Skeletal muscle satellite cell (primary cell): ENCODE measurements at regions not wholly inside any gene's neighbourhood (a gene's known extent, or its start where the extent isn't known, plus 50 kb on each side); places are given as distances from the start of the nearest gene placed in this dataset.

Experiments
- H3K27me3 ChIP-seq: 2 replicates; pipeline ENCODE4 v1.7.0; 2013; ENCODE audit warnings: low read length; ENCODE audit not compliant: control insufficient read depth, insufficient read depth
- H3K36me3 ChIP-seq: 2 replicates; pipeline ENCODE4 v1.7.0; 2013; ENCODE audit warnings: mild to moderate bottlenecking, control low read depth, low read length; ENCODE audit not compliant: insufficient read depth
- H3K4me1 ChIP-seq: 2 replicates; pipeline ENCODE4 v1.7.0; 2013; ENCODE audit warnings: low read length; ENCODE audit not compliant: control insufficient read depth, insufficient read depth
- H3K4me2 ChIP-seq: 2 replicates; pipeline ENCODE4 v1.7.0; 2013; ENCODE audit warnings: mild to moderate bottlenecking, low read length
- H3K4me3 ChIP-seq: 2 replicates; pipeline ENCODE4 v1.7.0; 2013; ENCODE audit warnings: low read length
- H3K9ac ChIP-seq: 2 replicates; pipeline ENCODE4 v1.7.0; 2013; ENCODE audit warnings: mild to moderate bottlenecking, low read depth, low read length, moderate library complexity
- H3K9me3 ChIP-seq: replicated peaks from 2 replicates; pipeline ENCODE4 v1.7.0; 2013; ENCODE audit warnings: mild to moderate bottlenecking, control low read depth, low read length

DNA sequence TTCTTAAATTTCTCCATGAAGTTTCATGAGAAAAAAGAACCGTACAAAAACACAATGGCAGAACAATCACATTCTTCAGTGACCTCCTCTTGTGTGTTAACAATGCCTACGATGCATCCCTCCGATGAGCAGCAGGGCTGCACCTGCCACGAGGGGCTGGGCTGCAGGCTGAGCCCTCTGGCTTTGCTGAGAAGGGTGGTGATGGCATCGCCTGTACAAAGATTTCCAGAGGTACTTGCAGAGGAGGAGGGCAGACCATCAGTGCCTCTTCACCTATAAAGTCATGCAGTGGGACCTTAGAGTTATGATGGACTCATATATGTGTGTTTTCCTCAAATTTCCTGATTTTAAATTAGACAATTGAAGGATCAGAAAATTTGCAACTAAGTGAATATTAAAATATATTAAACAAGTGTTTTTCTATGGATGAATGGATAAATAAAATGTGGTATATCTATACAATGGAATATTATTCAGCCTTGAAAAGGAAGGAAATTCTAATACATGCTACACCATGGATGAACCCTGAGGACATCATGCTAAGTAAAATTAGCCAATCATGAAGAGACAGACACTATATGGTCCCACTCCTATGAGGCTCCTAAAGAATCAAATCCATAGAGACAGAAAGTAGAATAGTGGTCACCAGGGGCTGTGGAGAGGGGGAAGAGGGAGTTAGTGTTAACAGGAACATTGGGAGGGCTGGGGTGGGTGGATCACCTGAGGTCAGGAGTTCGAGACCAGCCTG lies 489.3 kb downstream of the SIPA1L2 start:
- H3K36me3 ChIP-seq: no peaks in the 10 kb centered on the region
- no peak overlapping the region for H3K4me3 ChIP-seq
- no peak overlapping the region for H3K9ac ChIP-seq
- H3K4me2 ChIP-seq: no peak overlapping the region
- no peaks in the 10 kb centered on the region for H3K9me3 ChIP-seq
- H3K27me3 ChIP-seq: no peaks in the 10 kb centered on the region
- peaks cover 24% of the 10 kb centered on the region for H3K4me1 ChIP-seq

DNA sequence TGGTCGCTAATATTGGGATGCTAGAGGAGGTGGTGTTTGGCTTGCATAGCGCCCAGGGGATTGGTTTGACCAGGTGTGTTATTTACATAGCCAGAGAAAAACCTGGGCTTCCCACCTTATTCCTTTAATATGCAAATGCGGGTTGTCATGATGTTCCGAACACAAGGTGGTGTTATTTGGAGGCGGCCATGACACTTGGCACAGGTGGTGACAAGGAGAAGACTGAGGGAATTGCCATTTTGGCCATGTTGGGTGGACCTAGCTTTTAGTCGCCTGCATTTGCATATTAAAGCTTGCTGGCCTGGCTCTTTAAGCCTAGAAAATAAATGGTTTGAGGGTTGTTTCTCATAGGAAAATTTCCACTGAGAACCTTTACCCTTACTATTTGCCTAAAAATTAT lies 490.5 kb downstream of the SIPA1L2 start:
- Histone ChIP-seq H3K27me3 (no peaks in the 10 kb centered on the region), H3K4me3 (no peak overlapping the region), H3K36me3 (no peaks in the 10 kb centered on the region), H3K9me3 (no peaks in the 10 kb centered on the region), H3K9ac (no peak overlapping the region), H3K4me1 (peaks cover 24% of the 10 kb centered on the region), H3K4me2 (no peak overlapping the region)

DNA sequence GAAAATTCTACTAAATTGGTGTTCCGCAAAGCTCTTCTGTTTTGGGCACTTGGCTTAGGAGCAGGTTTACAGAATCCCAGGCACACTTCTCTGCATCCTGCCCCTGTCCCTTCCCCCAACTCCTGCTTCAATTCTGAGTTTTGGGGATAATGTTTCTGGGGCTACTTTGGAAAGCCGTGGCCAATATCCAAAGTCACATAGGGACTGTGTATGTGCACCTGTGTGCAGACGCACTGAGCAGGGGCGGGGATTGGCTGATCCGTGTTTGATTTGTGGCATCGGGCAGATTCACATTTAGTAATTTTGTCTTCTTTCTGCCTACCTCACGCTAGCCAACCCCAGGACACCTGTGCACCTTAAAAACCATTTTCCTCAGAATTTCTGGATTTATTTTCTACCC lies 491.9 kb downstream of the SIPA1L2 start:
- Histone ChIP-seq H3K4me3 (no peak overlapping the region), H3K27me3 (no peaks in the 10 kb centered on the region), H3K36me3 (no peaks in the 10 kb centered on the region), H3K4me1 (peaks cover 17% of the 10 kb centered on the region), H3K9me3 (no peaks in the 10 kb centered on the region), H3K4me2 (no peak overlapping the region), H3K9ac (no peak overlapping the region)

DNA sequence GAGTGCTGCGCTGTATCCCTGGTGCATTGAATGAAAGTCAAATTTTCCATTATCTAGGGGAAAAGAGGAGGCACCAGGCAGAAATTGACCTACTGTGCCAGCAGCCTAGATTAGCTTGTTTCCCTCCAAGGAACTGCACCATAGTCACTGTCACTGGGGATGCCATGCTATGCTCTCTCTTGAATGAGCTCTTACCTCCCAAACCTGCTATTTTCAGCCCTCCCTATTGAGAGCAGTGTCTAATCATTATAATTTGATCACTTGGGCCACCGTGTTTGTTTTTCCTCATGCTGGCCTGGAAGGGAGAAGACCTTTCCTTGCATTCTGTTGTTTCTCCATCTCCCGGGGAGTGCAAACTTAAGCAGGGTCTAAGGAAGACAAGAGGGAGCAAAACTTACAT lies 492.9 kb downstream of the SIPA1L2 start:
- no peaks in the 10 kb centered on the region for H3K9me3 ChIP-seq
- H3K4me3 ChIP-seq: no peak overlapping the region
- H3K9ac ChIP-seq: no peak overlapping the region
- H3K4me2 ChIP-seq: no peak overlapping the region
- H3K27me3 ChIP-seq: no peaks in the 10 kb centered on the region
- H3K36me3 ChIP-seq: no peaks in the 10 kb centered on the region
- peaks cover 8% of the 10 kb centered on the region for H3K4me1 ChIP-seq

DNA sequence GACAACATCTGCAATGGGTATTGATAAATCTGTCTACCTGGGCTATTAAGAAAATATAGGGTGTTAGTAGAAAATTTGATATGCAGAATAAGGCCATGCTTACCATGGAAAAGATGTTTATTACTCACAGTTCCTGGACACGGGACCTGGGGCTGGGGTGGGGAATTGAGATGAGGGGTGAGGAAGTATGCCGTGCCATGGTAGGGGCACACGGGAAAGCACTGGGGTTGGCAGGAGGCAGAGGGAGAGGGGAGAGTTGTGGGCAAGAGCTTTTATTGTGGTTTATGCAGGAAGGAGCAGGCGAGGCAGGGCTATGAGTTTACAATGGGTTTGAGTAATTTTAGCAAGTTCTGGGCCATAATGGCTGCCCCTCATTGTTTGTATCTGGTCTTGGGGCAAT lies 493.8 kb downstream of the SIPA1L2 start:
- Histone ChIP-seq H3K27me3 (no peaks in the 10 kb centered on the region), H3K4me2 (no peak overlapping the region), H3K4me1 (no peaks in the 10 kb centered on the region), H3K9ac (no peak overlapping the region), H3K4me3 (no peak overlapping the region), H3K36me3 (no peaks in the 10 kb centered on the region), H3K9me3 (peaks cover under 1% of the 10 kb centered on the region)

DNA sequence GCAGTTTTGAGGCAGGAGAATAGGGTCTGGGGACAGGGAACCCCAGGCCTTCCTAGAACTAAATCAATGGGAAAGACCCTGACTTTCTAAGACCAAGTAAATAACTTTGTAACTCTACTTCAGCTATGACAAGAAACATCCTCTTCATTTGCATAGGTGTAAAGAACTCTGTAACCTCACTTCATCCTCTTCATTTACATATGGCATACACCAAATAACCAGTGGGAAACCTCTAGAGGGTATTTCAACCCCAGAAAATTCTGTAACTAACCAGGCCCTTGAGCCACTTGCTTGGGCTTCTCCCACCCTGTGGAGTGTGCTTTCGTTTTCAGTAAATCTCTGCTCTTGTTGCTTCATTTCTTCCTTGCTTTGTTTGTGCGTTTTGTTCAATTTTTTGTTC lies 495.6 kb downstream of the SIPA1L2 start:
- no peak overlapping the region for H3K4me2 ChIP-seq
- no peak overlapping the region for H3K4me3 ChIP-seq
- H3K9ac ChIP-seq: no peak overlapping the region
- H3K4me1 ChIP-seq: no peaks in the 10 kb centered on the region
- peaks cover 4% of the 10 kb centered on the region for H3K9me3 ChIP-seq
- H3K36me3 ChIP-seq: no peaks in the 10 kb centered on the region
- H3K27me3 ChIP-seq: no peaks in the 10 kb centered on the region

DNA sequence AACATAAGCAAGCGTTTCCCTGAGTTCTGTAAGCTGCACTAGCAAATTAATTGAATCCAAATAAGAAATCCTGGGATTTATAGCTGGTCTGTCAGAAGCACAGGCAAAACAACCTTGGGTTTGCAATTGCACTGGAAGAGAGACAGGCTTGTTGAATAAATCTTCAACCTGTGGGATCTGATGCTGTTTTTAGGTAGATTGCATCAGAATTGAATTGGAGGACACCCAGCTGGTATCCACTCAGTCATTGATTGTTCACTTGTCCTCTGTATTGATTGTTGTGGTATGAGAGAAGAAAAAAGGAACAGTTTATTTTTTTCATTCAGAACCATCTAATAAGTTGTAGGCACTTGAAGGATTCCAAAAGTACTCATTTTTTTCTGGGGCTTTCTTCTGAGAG lies 497.4 kb downstream of the SIPA1L2 start:
- Histone ChIP-seq H3K27me3 (no peaks in the 10 kb centered on the region), H3K4me3 (no peak overlapping the region), H3K9me3 (peaks cover 4% of the 10 kb centered on the region), H3K36me3 (no peaks in the 10 kb centered on the region), H3K4me2 (no peak overlapping the region), H3K9ac (no peak overlapping the region), H3K4me1 (peaks cover 5% of the 10 kb centered on the region)

DNA sequence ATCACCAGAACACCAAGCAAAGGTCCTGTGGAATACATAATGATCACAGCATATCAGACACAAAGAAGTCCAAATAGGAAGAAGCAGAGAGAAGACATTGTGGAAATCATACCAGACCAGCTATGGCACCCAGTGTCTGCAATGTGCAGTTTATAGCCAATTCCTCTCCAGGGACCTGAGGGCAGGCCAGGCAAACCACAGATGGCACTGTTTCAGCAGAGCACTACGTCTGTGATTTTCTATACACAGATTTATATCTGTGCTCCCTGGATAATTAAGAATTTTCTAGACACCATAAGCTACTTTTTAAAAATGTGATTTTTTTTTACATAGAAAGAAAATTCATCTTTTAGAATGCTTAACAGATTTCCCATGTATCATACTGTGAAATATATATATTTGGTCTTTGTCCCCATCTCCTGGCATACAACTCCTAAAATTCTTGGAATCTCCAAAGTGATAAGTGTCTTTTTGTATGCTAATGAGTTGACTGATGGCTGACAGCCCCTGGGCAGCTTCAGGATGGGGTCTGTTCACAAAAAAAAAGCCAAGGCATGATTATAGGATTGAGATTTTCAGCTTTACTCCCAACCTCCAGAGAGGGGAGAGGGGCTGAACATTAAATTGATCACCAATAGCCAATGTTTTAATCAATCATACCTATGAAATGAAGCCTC lies 498.1 kb downstream of the SIPA1L2 start:
- Histone ChIP-seq H3K27me3 (no peaks in the 10 kb centered on the region), H3K4me1 (peaks cover 11% of the 10 kb centered on the region), H3K36me3 (no peaks in the 10 kb centered on the region), H3K4me3 (no peak overlapping the region), H3K9me3 (peaks cover 4% of the 10 kb centered on the region), H3K9ac (no peak overlapping the region), H3K4me2 (no peak overlapping the region)

DNA sequence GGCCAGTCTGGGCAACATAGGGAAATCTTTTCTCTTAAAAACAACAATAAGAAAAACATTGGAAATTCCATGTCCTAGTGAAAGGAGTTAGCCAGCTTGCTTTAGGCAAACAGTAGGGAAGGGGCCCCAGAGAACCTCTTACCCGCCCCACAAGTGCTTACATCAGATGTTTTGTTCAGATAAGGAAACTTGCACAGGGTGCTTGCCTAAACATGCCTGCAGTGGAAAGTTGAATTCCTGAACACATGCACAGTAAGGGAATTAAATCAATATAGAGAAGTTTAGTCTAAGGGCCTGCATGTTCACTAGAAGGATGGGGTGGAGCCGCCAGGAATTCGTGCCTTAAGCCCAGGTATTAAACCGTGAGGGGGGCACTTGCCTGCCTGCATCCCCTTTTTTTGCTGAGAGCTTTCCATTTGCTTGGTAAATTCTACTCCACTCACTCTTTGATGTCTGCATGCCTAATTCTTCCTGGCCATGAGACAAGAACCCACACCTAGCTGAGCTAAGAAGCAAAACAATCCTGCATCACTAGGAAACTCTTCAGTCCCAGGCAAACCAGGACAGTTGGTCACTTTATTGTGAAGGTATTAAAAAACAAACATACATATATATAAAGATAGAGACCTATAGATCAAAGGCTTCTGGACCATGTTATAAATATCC lies 499.0 kb downstream of the SIPA1L2 start:
- Histone ChIP-seq H3K9ac (no peak overlapping the region), H3K4me2 (no peak overlapping the region), H3K9me3 (peaks cover 4% of the 10 kb centered on the region), H3K36me3 (no peaks in the 10 kb centered on the region), H3K4me1 (peaks cover 14% of the 10 kb centered on the region), H3K4me3 (no peak overlapping the region), H3K27me3 (no peaks in the 10 kb centered on the region)

DNA sequence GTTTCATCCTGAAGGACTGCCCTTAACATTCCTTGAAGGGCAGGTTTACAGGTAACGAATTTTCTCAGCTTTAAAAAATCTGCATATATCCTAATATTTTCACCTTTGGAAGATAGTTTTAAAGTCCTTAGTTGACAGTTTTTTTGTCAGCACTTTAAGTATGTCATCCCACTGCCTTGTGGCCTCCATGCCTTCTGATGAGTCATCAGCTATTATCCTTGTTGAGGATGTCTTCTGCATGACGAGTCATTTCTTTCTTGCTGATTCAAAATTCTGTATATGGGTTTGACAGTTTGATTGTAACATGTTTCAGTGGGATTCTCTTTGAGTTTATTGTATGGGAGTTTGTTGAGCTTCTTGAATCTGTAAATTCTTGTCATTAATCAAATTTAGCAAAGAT lies 500.6 kb downstream of the DISC1 start:
- no peak overlapping the region for H3K4me3 ChIP-seq
- H3K9ac ChIP-seq: no peak overlapping the region
- H3K9me3 ChIP-seq: peaks cover 4% of the 10 kb centered on the region
- no peaks in the 10 kb centered on the region for H3K27me3 ChIP-seq
- peaks cover 24% of the 10 kb centered on the region for H3K4me1 ChIP-seq
- H3K36me3 ChIP-seq: no peaks in the 10 kb centered on the region
- H3K4me2 ChIP-seq: no peak overlapping the region

DNA sequence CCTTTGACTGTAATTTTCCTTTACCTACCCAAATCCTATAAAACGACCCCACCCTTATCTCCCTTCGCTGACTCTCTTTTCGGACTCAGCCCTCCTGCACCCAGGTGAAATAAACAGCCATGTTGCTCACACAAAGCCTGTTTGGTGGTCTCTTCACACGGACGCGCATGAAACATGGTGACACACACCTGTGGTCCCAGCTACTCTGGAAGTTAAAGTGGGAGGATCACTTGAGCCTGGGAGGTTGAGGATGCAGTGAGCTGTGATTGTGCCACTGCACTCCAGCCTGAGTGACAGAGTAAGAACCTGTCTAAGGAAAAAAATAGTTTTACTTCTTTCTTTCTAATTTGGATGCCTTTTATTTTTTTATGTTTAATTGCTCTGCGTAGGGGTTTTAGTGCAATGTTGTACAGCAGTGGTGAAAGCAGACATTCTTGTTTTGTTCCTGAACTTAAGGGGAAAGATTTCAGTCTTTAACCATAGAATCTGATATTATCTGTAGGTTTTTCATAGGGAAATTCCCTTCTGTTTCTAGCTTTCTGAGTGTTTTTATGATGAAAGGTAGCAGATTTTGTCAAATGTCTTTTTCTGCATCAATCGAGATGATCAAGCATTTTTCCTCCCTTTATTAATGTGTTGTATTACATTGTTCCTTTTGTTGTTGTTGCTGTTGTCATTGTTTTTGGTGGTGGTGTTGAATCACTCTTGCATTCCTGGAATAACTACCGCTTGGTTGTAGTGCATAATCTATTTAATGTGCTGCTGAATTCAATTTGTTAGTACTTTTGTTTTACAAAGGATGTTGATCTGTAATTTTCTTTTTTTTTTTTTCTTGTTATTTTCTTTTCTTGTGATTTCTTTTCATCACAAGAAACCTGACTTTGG lies 497.4 kb downstream of the DISC1 start:
- no peaks in the 10 kb centered on the region for H3K9me3 ChIP-seq
- H3K4me3 ChIP-seq: no peak overlapping the region
- no peaks in the 10 kb centered on the region for H3K27me3 ChIP-seq
- no peaks in the 10 kb centered on the region for H3K36me3 ChIP-seq
- H3K4me1 ChIP-seq: peaks cover 24% of the 10 kb centered on the region
- H3K9ac ChIP-seq: no peak overlapping the region
- peak overlapping the region; percentile 31 for H3K4me2 ChIP-seq
